ENCODE measurements at regions not wholly inside any gene's neighbourhood (a gene's known extent, or its start where the extent isn't known, plus 50 kb on each side); places are given as distances from the start of the nearest gene placed in this dataset.

DNA sequence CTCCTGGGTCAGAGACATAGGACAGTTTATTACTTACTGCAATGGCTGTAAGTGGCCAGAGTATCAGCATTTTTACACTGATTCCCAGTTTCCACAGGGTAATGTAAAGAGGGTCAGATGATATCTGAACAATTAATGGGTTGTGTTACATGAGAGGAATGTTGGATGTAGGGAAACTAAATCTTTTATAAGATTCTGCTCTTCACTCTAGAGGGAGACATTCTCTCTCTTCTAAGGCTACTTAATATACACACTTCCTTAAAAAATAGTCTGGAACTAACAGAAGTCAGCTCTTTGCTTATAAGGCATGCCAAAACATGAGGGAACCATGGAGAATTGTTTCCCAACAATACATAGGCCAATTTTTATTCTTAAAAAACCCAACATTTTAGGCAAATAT is 389.8 kb downstream of the ETNK1 start:
- peaks cover 0 to 10% (median 6%) of the 10 kb centered on the region in 9 donors for H3K9me3 Mint-ChIP-seq
- peaks cover 0 to 5% (median 0%) of the 10 kb centered on the region in 5 donors for H3K27me3 Mint-ChIP-seq
- POLR2A ChIA-PET = no interaction called here

DNA sequence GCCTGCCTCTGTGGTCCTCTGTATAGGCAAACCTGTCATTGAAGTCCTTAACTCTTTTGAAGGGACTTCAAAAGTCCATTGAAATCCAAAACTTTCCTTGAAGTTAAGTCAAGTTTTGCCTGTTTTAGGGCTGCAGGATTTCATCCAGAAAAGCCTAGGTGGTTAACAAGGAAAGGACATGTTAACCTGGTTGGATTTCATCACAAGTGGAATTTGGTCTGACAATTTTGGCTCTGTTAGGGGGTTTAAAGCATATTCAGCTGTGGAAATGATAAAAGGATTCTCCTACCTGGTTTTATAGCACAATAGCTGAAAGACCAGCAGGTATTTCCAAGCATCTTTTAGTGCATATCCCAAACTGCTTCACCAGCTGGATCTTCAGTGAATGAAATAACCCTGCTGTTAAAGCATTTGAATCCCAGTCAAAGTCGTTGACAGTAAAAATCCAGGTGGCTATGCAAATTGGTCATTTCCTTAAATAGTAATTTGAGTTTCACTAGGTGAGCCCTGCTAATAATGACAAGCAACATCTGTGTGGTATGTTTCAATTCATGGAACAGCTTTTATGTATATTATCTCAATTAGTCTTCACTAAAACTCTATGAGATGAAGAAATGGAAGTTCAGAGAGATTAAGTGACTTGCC is 400.5 kb downstream of the ETNK1 start:
- POLR2A ChIA-PET = no interaction called here
- Mint-ChIP-seq H3K4me3 (no peak overlapping the region), H3K27ac (no peak overlapping the region), H3K36me3 (no peaks in the 10 kb centered on the region), H3K4me1 (no peaks in the 10 kb centered on the region), H3K9me3 (peaks cover 0 to 15% (median 0%) of the 10 kb centered on the region in 9 donors), H3K27me3 (peaks cover 0 to 9% (median 0%) of the 10 kb centered on the region in 5 donors)
- ATAC-seq (no peak), DNase-seq (no peak)

More for the DNA sequence above, 389.8 kb downstream of the ETNK1 start:
- H3K27ac Mint-ChIP-seq = no peak overlapping the region
- ATAC-seq (no peak), DNase-seq (no peak)
- no peaks in the 10 kb centered on the region for H3K4me1 Mint-ChIP-seq
- H3K4me3 Mint-ChIP-seq = no peak overlapping the region
- H3K36me3 Mint-ChIP-seq = no peaks in the 10 kb centered on the region

DNA sequence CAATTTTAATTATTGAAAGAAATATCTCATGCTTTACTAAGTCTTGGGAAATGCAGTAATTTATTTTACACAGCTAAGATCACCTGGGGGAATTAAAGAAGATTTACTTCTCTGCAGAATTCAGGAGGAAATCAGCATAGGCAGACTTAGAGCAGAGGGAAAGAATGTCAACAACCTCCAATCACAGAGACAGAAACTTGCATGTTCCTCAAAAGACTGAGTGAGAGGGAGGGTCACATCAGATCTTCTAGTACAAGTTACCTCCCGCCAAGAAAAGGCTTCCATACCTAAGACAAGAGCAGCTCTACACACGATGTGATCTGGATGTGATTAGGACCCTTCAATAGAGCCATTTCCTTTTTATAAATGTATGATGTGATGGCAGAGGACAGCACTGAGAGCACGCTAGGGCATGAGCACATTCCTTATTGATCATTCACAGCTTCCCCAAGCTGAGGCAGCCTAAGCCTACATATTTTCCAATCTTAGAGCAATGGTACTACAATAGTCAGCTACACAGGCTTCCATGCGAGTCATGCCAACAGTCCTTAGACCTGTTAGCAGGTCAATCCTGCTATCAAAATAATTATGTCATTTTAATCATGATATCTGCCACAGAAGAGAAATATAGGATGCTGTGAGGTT is 403.3 kb downstream of the ETNK1 start:
- no peaks in the 10 kb centered on the region for H3K36me3 Mint-ChIP-seq
- no peak for ATAC-seq
- no peaks in the 10 kb centered on the region for H3K4me1 Mint-ChIP-seq
- POLR2A ChIA-PET = no interaction called here
- H3K4me3 Mint-ChIP-seq = no peak overlapping the region
- peaks cover 0 to 3% (median 0%) of the 10 kb centered on the region in 9 donors for H3K9me3 Mint-ChIP-seq
- peaks cover 0 to 3% (median 0%) of the 10 kb centered on the region in 5 donors for H3K27me3 Mint-ChIP-seq
- no peak for DNase-seq
- H3K27ac Mint-ChIP-seq = no peak overlapping the region

DNA sequence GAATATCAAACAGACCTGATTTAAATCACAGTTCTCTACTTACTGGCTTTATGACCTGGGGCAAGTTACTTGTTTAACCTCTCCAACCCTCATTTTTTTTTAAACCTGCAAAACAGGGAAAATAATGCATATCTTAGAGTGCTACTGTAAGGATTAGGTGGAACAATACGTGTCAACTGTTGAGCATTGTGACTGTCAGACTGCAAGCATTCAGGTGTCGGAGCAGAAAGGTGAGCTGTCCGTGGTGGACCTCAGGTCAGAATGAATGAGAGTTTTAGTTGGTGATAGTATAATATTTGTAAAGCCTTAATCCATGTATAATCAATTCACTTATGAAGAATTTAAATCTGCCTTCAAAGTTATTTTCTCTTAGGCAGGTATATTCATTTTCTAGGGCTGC is 404.2 kb downstream of the ETNK1 start:
- Mint-ChIP-seq H3K36me3 (no peaks in the 10 kb centered on the region), H3K9me3 (peaks cover 0 to 3% (median 0%) of the 10 kb centered on the region in 9 donors), H3K27me3 (peaks cover 0 to 3% (median 0%) of the 10 kb centered on the region in 5 donors), H3K27ac (no peak overlapping the region), H3K4me3 (no peak overlapping the region), H3K4me1 (no peaks in the 10 kb centered on the region)
- DNase-seq = no peak
- ATAC-seq = no peak
- POLR2A ChIA-PET = no interaction called here

DNA sequence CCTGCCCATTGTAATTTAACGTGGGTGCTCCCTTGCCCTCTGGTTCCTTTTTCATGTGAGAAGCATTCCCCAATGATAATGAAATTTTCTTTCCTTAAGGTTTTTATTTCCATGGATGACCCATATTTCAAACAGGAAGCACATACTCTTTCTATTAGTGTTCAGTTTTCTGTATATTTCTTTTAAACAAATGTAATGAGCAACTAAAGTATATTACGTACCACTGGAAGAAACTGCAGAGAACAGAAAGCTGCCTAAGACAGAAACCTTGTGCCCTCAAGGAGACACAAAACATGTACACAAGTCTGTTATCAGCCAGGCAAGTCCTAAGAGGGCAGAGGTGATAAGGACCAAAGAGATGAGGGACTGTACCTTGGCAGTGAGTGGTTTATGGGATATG is 414.9 kb downstream of the ETNK1 start:
- no peak overlapping the region for H3K4me3 Mint-ChIP-seq
- ATAC-seq (no peak), DNase-seq (no peak)
- POLR2A ChIA-PET = no interaction called here
- peaks cover 0 to under 1% (median 0%) of the 10 kb centered on the region in 5 donors for H3K27me3 Mint-ChIP-seq
- H3K9me3 Mint-ChIP-seq = peaks cover 0 to 12% (median under 1%) of the 10 kb centered on the region in 9 donors
- no peaks in the 10 kb centered on the region for H3K4me1 Mint-ChIP-seq
- H3K36me3 Mint-ChIP-seq = no peaks in the 10 kb centered on the region
- H3K27ac Mint-ChIP-seq = no peak overlapping the region

DNA sequence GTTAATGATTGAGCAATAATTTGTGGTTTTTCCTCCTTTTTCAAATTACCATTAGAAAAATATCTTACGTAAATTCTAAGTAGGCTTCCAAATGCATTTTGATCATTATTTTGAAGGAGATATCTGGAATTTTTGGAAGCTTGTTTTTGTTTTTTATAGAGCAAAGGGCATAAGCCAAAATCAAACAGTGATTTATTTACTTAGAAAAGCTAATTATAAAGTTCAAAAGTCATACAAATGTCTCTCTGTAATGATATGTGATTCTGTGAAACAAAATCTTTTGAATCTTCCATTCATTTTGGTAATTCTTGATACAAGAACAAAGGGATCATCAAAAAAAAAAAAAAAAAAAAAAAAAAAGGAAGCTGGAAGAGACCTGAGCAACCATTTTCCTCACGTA is 416.8 kb downstream of the ETNK1 start:
- Mint-ChIP-seq H3K27me3 (no peaks in the 10 kb centered on the region), H3K36me3 (no peaks in the 10 kb centered on the region), H3K9me3 (peaks cover 0 to 12% (median 0%) of the 10 kb centered on the region in 9 donors), H3K4me3 (no peak overlapping the region), H3K4me1 (no peaks in the 10 kb centered on the region), H3K27ac (no peak overlapping the region)
- no peak for DNase-seq
- POLR2A ChIA-PET = no interaction called here
- ATAC-seq = no peak

DNA sequence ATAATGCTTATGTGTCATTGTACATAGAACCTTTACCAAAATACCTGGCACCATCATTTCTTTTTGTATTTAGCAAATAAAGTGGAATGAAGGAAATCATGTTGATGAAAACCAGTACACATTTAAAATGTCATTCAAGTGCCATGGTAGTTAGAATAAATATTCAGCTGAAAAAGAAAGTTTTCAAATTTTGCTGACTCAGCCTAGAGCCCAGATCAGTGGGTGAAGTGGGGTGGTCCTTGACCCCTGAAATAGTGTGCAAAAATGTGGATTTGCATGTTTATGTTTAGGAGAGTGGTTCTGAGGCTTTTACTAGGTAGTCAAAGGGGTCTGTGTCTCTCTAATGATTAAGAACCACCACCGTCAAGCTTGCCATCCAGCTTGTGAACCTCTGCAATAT is 418.7 kb downstream of the ETNK1 start:
- Mint-ChIP-seq H3K27ac (no peak overlapping the region), H3K4me1 (no peaks in the 10 kb centered on the region), H3K27me3 (no peaks in the 10 kb centered on the region), H3K4me3 (no peak overlapping the region), H3K36me3 (no peaks in the 10 kb centered on the region), H3K9me3 (peaks cover 0 to 12% (median 0%) of the 10 kb centered on the region in 9 donors)
- no peak for ATAC-seq
- POLR2A ChIA-PET = no interaction called here
- DNase-seq = no peak

DNA sequence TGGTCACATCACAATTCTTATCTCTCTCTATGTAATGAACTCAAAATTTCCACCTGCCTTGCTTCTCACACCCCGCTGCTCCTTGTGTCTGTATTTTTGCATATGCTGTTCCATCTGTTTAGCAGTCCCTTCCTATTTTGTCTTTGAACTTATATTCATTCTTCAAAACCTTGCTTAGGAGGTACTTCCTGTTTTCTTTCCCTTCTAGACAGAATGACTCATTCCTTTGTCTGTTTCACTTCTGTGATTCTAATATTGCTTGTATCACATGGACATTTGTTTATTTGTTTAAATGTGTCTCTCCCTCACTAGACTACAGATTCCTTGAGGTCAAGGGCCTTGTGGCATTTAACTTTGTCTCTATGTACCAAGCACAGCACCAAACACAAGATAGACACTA is 424.2 kb downstream of the ETNK1 start:
- H3K4me1 Mint-ChIP-seq = no peaks in the 10 kb centered on the region
- ATAC-seq (no peak), DNase-seq (no peak)
- H3K27me3 Mint-ChIP-seq = no peaks in the 10 kb centered on the region
- peaks cover 0 to 19% (median 3%) of the 10 kb centered on the region in 9 donors for H3K9me3 Mint-ChIP-seq
- no peak overlapping the region for H3K27ac Mint-ChIP-seq
- H3K4me3 Mint-ChIP-seq = no peak overlapping the region
- POLR2A ChIA-PET = no interaction called here
- H3K36me3 Mint-ChIP-seq = no peaks in the 10 kb centered on the region

DNA sequence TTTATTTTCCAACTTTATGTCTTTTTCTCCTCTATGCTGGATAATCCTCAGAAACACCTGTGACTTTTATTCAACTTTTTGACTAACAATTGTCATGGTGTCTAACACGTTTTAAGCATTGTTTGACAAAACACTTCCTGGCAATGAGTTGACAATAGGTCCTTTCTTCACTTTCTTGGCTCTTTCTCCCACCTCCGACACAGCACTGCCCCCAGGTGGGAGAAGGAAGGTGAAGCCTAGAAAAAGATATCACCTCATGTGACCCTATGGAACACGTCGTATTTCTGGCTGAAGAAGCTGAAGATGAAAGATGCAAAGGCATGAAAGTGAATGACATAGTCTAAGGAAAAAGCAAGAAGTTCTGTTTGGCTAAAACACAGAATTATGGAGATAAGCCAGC is 430.0 kb downstream of the ETNK1 start:
- Mint-ChIP-seq H3K27ac (no peak overlapping the region), H3K4me3 (no peak overlapping the region)

DNA sequence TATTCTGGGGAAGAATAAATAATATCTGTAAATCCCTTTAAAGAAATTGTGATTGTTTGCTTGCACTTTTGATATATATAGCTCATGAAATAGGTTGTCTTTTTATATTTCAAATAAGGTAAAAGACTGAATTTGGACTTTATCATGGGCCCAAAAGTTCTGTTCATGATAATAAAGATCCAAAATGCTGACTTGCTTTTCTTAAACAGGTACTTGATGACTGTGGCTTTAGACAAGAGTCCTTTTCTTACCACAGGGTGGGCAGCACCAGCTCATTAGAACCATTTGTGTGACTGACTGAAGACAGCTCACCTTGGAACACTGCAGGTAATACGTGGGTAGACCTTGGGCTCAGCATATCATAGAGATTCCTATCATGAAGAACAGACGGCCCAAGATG is 432.6 kb downstream of the ETNK1 start:
- Mint-ChIP-seq H3K27me3 (no peaks in the 10 kb centered on the region), H3K4me3 (no peak overlapping the region), H3K4me1 (no peaks in the 10 kb centered on the region), H3K27ac (no peak overlapping the region), H3K36me3 (no peaks in the 10 kb centered on the region), H3K9me3 (peaks cover 0 to 10% (median 0%) of the 10 kb centered on the region in 9 donors)
- POLR2A ChIA-PET = no interaction called here
- ATAC-seq (no peak), DNase-seq (no peak)

More for the DNA sequence above, 430.0 kb downstream of the ETNK1 start:
- no peaks in the 10 kb centered on the region for H3K36me3 Mint-ChIP-seq
- no peaks in the 10 kb centered on the region for H3K27me3 Mint-ChIP-seq
- peaks cover 0 to 10% (median 0%) of the 10 kb centered on the region in 9 donors for H3K9me3 Mint-ChIP-seq
- no peak for DNase-seq
- H3K4me1 Mint-ChIP-seq = no peaks in the 10 kb centered on the region
- POLR2A ChIA-PET = no interaction called here
- ATAC-seq = no peak

DNA sequence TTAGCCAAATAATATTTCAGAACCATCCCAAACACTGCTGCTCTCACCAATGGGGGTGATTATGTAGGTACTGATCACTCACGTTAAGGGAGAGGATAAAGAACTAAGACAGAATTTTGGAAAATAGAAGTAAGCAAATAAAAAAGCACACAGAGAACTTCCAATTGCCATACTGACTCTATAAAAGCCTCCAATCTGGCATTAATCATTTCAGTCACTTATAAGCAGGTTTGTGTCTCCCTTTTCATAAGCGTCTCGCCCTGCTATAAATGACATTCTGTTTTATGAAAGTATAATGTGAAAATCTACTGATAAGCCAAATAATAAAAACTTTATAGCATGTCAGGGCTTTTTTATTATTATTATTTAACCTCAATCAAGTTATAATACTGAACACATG is 435.2 kb downstream of the ETNK1 start:
- no peak overlapping the region for H3K27ac Mint-ChIP-seq
- no peaks in the 10 kb centered on the region for H3K27me3 Mint-ChIP-seq
- DNase-seq (no peak), ATAC-seq (no peak)
- H3K9me3 Mint-ChIP-seq = peaks cover 0 to 2% (median 0%) of the 10 kb centered on the region in 9 donors
- no peak overlapping the region for H3K4me3 Mint-ChIP-seq
- no peaks in the 10 kb centered on the region for H3K36me3 Mint-ChIP-seq
- no peaks in the 10 kb centered on the region for H3K4me1 Mint-ChIP-seq
- POLR2A ChIA-PET = no interaction called here

DNA sequence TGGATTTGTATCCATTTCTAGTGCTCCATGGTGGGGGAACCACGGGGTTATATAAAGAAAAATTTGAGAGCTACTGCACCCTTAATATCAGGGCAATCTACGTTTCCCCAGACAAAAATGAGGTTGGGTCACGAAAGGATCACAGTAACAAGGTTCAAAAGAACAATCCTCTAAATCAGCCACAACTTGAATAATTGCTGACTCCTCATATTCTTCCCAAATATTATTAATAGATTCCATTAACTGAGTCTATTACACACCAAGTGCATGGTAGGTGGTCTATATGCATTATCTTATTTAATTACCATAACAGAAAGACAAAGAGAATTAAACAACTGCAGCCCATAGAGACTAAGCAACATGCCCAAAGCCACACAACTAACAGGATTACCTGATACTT is 438.2 kb downstream of the ETNK1 start:
- H3K4me1 Mint-ChIP-seq = no peaks in the 10 kb centered on the region
- no peak overlapping the region for H3K4me3 Mint-ChIP-seq
- H3K36me3 Mint-ChIP-seq = no peaks in the 10 kb centered on the region
- H3K9me3 Mint-ChIP-seq = peaks cover 0 to 12% (median 0%) of the 10 kb centered on the region in 9 donors
- no peaks in the 10 kb centered on the region for H3K27me3 Mint-ChIP-seq
- no peak for DNase-seq
- POLR2A ChIA-PET = no interaction called here
- ATAC-seq = no peak
- no peak overlapping the region for H3K27ac Mint-ChIP-seq

DNA sequence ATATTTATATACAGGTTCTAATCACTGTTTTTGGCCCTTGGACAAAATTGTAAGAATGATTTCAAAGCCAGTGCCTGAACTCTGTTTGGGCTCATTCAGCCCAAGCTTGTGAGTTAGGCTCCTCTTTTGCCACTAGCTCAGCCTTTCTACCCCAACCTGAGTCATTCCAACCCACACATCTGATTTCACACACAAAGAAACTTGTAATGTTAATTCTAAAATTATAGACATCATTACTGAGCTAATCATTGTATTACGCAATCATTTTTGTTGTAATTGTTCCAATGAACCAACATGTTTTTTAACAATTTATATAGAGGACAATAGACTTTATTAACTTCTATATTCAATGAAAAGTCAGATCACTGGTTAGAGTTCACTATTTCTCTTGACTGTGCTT is 441.1 kb downstream of the ETNK1 start:
- peaks cover 0 to 12% (median 0%) of the 10 kb centered on the region in 9 donors for H3K9me3 Mint-ChIP-seq
- POLR2A ChIA-PET = no interaction called here
- no peaks in the 10 kb centered on the region for H3K4me1 Mint-ChIP-seq
- no peak overlapping the region for H3K4me3 Mint-ChIP-seq
- ATAC-seq (no peak), DNase-seq (no peak)
- H3K27me3 Mint-ChIP-seq = no peaks in the 10 kb centered on the region
- no peaks in the 10 kb centered on the region for H3K36me3 Mint-ChIP-seq
- H3K27ac Mint-ChIP-seq = no peak overlapping the region

DNA sequence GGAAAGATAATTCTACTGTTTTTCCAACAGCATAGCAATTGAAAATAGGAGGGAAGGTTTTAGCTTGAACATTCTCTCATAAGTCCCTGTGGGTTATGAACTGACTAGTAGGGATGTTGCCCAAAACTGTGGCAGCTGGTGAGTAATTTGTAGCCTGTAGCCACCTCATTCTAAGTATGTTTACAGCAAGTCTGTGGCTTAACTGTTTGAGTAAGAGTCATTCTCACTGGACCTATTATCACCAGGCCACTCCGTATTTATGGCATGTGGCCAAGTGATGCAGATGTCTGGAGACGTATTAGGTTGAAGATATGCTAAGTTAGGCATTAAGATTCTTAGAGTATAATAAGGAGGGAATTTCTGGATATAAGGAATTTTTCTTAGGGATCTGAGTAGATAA is 458.3 kb downstream of the ETNK1 start:
- no peak for DNase-seq
- H3K4me1 Mint-ChIP-seq = no peaks in the 10 kb centered on the region
- no peak overlapping the region for H3K27ac Mint-ChIP-seq
- H3K9me3 Mint-ChIP-seq = peaks cover 0 to 26% (median 6%) of the 10 kb centered on the region in 9 donors
- no peak overlapping the region for H3K4me3 Mint-ChIP-seq
- POLR2A ChIA-PET = no interaction called here
- no peak for ATAC-seq
- H3K36me3 Mint-ChIP-seq = no peaks in the 10 kb centered on the region
- no peaks in the 10 kb centered on the region for H3K27me3 Mint-ChIP-seq
